ENCODE measurements at regions not wholly inside any gene's neighbourhood (a gene's known extent, or its start where the extent isn't known, plus 50 kb on each side); places are given as distances from the start of the nearest gene placed in this dataset.

DNA sequence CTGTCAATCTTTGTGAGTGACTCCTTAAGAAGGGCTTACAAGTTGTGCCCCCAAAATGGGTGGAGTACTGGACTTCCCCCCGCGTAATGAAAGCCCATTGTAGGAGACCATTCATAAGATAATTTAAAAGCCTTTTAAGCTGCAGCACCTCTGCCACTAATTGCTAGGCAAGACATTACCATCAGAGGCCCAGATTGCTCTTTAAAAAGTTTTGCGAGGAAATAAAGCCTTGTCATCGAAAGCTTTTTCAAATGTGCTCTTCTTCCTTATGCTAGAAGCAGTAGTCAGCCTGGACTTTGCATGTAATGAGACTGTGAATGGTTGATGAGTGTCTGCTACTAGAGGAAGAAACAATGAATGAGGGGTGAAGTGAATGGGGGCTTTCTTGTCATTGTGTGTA is 345.3 kb upstream of the CDH2 start:
- WGBS, 2 donors (ENCODE audit: low coverage in 1 of 2), result 60 to 79% methylated on average over 3 to 4 of the region's 4 CpGs
- ATAC-seq, result no peak
- no peak overlapping the region for H3K27ac ChIP-seq
- H3K9me3 ChIP-seq, result peaks cover 0 to 7% (median 0%) of the 10 kb centered on the region in 3 donors
- no peaks in the 10 kb centered on the region for H3K27me3 ChIP-seq
- H3K4me1 ChIP-seq, result no peaks in the 10 kb centered on the region
- TF ChIP-seq POLR2AphosphoS5 (IDR thresholded peaks at IDR 0.05) (no peak), POLR2A (IDR thresholded peaks at IDR 0.05) (no peak), EP300 (IDR thresholded peaks at IDR 0.05) (no peak)
- TF ChIP-seq, protein P1, sequence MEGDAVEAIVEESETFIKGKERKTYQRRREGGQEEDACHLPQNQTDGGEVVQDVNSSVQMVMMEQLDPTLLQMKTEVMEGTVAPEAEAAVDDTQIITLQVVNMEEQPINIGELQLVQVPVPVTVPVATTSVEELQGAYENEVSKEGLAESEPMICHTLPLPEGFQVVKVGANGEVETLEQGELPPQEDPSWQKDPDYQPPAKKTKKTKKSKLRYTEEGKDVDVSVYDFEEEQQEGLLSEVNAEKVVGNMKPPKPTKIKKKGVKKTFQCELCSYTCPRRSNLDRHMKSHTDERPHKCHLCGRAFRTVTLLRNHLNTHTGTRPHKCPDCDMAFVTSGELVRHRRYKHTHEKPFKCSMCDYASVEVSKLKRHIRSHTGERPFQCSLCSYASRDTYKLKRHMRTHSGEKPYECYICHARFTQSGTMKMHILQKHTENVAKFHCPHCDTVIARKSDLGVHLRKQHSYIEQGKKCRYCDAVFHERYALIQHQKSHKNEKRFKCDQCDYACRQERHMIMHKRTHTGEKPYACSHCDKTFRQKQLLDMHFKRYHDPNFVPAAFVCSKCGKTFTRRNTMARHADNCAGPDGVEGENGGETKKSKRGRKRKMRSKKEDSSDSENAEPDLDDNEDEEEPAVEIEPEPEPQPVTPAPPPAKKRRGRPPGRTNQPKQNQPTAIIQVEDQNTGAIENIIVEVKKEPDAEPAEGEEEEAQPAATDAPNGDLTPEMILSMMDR (IDR thresholded peaks at IDR 0.05), result no peak
- H3K4me3 ChIP-seq, result no peak overlapping the region
- no peaks in the 10 kb centered on the region for H3K36me3 ChIP-seq

DNA sequence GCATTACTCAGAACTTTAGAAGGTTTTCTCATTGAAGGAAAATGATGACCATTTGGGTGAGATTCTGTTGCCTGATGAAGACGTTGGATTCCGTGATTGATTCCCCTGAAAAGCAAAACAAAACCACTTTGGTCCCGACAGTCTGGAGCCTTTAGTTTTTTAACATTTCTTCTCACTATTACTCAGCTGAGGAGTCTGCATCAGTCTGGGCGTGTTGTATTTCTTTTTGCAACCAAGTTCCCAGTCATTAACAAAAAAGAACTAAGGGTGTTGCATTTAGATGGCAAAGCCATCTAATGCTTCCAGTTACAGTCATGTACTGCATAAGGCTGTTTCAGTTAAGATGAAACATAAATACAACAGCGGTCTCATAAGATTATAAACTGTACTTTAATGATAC is 343.1 kb upstream of the CDH2 start:
- Histone ChIP-seq H3K27ac (no peak overlapping the region), H3K36me3 (no peaks in the 10 kb centered on the region), H3K4me3 (no peak overlapping the region), H3K4me1 (no peaks in the 10 kb centered on the region), H3K9me3 (peaks cover 0 to 7% (median 0%) of the 10 kb centered on the region in 3 donors), H3K27me3 (no peaks in the 10 kb centered on the region)
- no peak for ATAC-seq
- WGBS, 2 donors (ENCODE audit: low coverage in 1 of 2), result 61 to 63% methylated on average over 3 to 5 of the region's 5 CpGs
- TF ChIP-seq POLR2AphosphoS5 (IDR thresholded peaks at IDR 0.05) (no peak), EP300 (IDR thresholded peaks at IDR 0.05) (no peak), POLR2A (IDR thresholded peaks at IDR 0.05) (no peak)
- TF ChIP-seq, protein P1 (IDR thresholded peaks at IDR 0.05), result no peak

DNA sequence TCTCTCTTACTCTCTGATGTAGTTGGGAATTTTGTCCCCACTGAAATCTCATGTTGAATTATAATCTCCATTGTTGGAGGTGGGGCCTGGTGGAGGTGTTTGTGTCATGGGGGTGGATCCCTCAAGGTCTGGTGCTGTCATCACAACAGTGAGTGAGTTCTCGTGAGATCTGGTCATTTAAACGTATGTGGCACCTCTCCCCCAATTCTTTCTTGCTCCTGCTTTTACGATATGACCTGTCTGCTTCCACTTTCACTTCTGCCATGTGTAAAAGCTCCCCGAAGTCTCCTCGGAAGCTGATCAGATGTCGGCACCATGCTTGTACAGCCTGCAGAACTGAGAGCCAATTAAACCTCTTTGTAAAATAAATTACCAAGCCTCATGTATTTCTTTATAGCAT is 337.8 kb upstream of the CDH2 start:
- Histone ChIP-seq H3K4me1 (no peaks in the 10 kb centered on the region), H3K27me3 (no peaks in the 10 kb centered on the region), H3K36me3 (no peaks in the 10 kb centered on the region), H3K27ac (no peak overlapping the region), H3K4me3 (no peak overlapping the region), H3K9me3 (no peaks in the 10 kb centered on the region)
- 76 to 94% methylated on average over 6 of the region's 6 CpGs for WGBS, 2 donors (ENCODE audit: low coverage in 1 of 2)
- no peak for ATAC-seq
- TF ChIP-seq, protein P1 (IDR thresholded peaks at IDR 0.05), result no peak
- TF ChIP-seq POLR2A (IDR thresholded peaks at IDR 0.05) (no peak), POLR2AphosphoS5 (IDR thresholded peaks at IDR 0.05) (no peak), EP300 (IDR thresholded peaks at IDR 0.05) (no peak)

DNA sequence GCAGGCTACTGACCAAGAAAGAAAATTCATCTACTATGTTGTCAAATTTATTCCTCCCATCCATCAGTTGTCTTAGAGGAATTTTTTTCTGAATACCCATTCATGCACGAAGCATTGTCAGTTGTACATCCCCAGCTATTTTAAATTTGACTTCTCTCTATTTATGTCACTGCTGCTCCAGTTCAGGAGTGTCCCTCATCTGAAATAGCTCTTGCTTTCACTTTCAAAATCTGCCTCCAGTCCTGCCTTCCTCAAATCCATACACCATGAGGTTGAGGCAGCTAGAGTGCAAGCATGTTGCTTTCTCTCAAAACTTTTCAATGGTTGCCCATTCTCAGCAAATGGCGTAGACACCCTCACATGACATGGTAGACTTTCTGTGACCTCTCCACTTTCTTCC is 335.4 kb upstream of the CDH2 start:
- no peak overlapping the region for H3K4me3 ChIP-seq
- no peak for TF ChIP-seq POLR2A (IDR thresholded peaks at IDR 0.05)
- TF ChIP-seq, protein P1 (IDR thresholded peaks at IDR 0.05), result no peak
- no peak for TF ChIP-seq POLR2AphosphoS5 (IDR thresholded peaks at IDR 0.05)
- TF ChIP-seq EP300 (IDR thresholded peaks at IDR 0.05), result no peak
- no peaks in the 10 kb centered on the region for H3K27me3 ChIP-seq
- H3K36me3 ChIP-seq, result no peaks in the 10 kb centered on the region
- 57 to 68% methylated on average over 2 of the region's 2 CpGs for WGBS, 2 donors (ENCODE audit: low coverage in 1 of 2)
- no peaks in the 10 kb centered on the region for H3K4me1 ChIP-seq
- H3K9me3 ChIP-seq, result no peaks in the 10 kb centered on the region
- ATAC-seq, result no peak
- H3K27ac ChIP-seq, result no peak overlapping the region

DNA sequence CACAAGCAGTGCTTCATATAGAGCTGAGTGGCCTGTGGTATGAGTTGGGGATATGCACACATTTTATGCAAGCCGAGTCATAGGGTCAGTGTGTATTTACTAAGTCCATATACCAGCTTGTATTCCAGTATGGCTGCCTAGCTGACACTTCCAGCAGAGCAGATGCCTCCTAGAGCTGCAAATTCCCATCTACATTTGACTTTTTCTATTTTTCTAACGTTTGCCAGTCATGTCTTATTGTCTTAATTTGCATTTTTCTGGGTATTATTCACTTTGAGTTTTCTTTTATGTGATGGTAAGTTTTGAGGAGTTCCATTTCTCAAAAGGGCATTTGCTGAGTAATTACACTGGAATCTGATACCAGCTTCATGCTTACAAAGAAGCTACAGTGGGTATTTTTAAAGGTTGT is 334.5 kb upstream of the CDH2 start:
- H3K36me3 ChIP-seq, result no peaks in the 10 kb centered on the region
- H3K27ac ChIP-seq, result no peak overlapping the region
- no peaks in the 10 kb centered on the region for H3K27me3 ChIP-seq
- H3K9me3 ChIP-seq, result no peaks in the 10 kb centered on the region
- no peak for TF ChIP-seq EP300 (IDR thresholded peaks at IDR 0.05)
- TF ChIP-seq, protein P1 (IDR thresholded peaks at IDR 0.05), result no peak
- TF ChIP-seq POLR2A (IDR thresholded peaks at IDR 0.05), result no peak
- TF ChIP-seq POLR2AphosphoS5 (IDR thresholded peaks at IDR 0.05), result no peak
- 57 to 66% methylated on average over 2 of the region's 2 CpGs for WGBS, 2 donors (ENCODE audit: low coverage in 1 of 2)
- ATAC-seq, result no peak
- H3K4me3 ChIP-seq, result no peak overlapping the region
- no peaks in the 10 kb centered on the region for H3K4me1 ChIP-seq
